Body of pancreas (tissue), 4 donors: ENCODE measurements at regions not wholly inside any gene's neighbourhood (a gene's known extent, or its start where the extent isn't known, plus 50 kb on each side); places are given as distances from the start of the nearest gene placed in this dataset.
"Not testable (repeated sequence)": the region's sequence is repeated elsewhere in the genome, so short reads cannot be mapped to it uniquely, and the experiment has no call there.

Source experiments
- ATAC-seq: fragments of 150-250 bp; one replicate; pipeline ENCODE4 v1.9.1; 2016
- DNase-seq, 4 donors: peaks; one replicate each; pipeline ENCODE4 v3.0.0-alpha.2; 2019
- H3K27ac ChIP-seq, 4 donors: fragments of 200-600 bp; sonication (generic); 1 replicate in 3 of 4; 2 replicates in 1 of 4; pipeline versions ENCODE4 v1.5.1 to v1.6.1; 2016 to 2019; ENCODE audit warnings: mild to moderate bottlenecking in 1 of 4, mixed read lengths in 1 of 4, moderate library complexity in 1 of 4
- H3K27me3 ChIP-seq, 2 donors: fragments of 200-600 bp; sonication (generic); one replicate each; pipeline ENCODE4 v1.6.0; 2016; ENCODE audit warnings: mild to moderate bottlenecking in 1 of 2
- H3K36me3 ChIP-seq, 2 donors: fragments of 200-600 bp; sonication (generic); replicated peaks in 1 of 2; 2 replicates each; pipeline ENCODE4 v1.5.1; 2016; ENCODE audit warnings: low read depth in 2 of 2; ENCODE audit not compliant: insufficient read depth in 1 of 2
- H3K4me1 ChIP-seq: fragments of 200-600 bp; sonication (generic); one replicate; pipeline ENCODE4 v1.6.0; 2016
- H3K4me3 ChIP-seq, 2 donors: fragments of 200-600 bp; sonication (generic); 1 replicate in 1 of 2; 2 replicates in 1 of 2; pipeline ENCODE4 v1.5.1; 2016 to 2019
- H3K9me3 ChIP-seq, 3 donors: fragments of 200-600 bp; sonication (generic); 1 replicate in 2 of 3; 2 replicates in 1 of 3; pipeline ENCODE4 v1.5.1; 2016
- CTCF ChIP-seq, 7 experiments: fragments of 450-650 bp in 4 of 7; fragments of 200-600 bp in 3 of 7; sonication (generic) in 3 of 7; IDR thresholded peaks; one replicate each; pipeline ENCODE4 v1.5.1; 2016 to 2019; ENCODE audit warnings: antibody characterized with exemption in 7 of 7
- POLR2A ChIP-seq, 3 donors: fragments of 450-650 bp; IDR thresholded peaks; one replicate each; pipeline ENCODE4 v1.6.1; 2016; ENCODE audit warnings: antibody characterized with exemption in 3 of 3, mild to moderate bottlenecking in 2 of 3
- WGBS, 2 donors: methylation state at CpG; one replicate each; pipeline ENCODE4 v1.1.5; 2017; 5-methylcytosine and 5-hydroxymethylcytosine counted together
- intact Hi-C: fragments of 100-400 bp; cut with DNase I; formaldehyde crosslinking; loops from one replicate; pipeline ENCODE4 v1.15.1; 2023

DNA sequence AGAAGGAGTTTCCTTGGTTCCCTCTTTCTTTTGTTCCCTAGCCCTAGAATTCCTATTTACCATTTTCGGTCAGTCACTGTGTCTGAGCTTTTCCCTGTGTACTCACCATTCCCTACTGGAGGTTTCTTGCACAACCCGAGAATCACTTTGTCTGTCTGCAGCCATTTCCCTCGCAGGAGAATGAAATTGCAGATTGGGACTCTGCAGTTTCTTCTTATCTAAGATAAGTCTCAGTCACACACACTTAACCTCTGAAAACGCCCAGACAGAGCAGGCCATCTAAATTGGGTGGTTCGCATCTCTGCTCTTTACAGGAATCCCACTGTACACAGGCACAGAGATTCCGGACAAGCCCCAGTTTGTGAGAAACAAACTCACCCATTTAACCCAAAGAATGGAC is 58.6 kb upstream of the CNTNAP2 start:
- WGBS, 2 donors, result 53 to 65% methylated on average over 6 of the region's 6 CpGs
- TF ChIP-seq CTCF (IDR thresholded peaks at IDR 0.05) (no peak), POLR2A (IDR thresholded peaks at IDR 0.05) (no peak)
- intact Hi-C loops, result no loop called here

GRCh38 chr7:146054909-146055308 is 61.7 kb upstream of the CNTNAP2 start:
- 65 to 69% methylated on average over 2 of the region's 2 CpGs for WGBS, 2 donors
- Histone ChIP-seq H3K4me3 (no peak overlapping the region), H3K4me1 (no peaks in the 10 kb centered on the region), H3K27ac (no peak overlapping the region), H3K27me3 (no peaks in the 10 kb centered on the region), H3K36me3 (no peaks in the 10 kb centered on the region), H3K9me3 (no peaks in the 10 kb centered on the region)
- DNase-seq, result no peak
- intact Hi-C loops, result no loop called here
- TF ChIP-seq CTCF (IDR thresholded peaks at IDR 0.05) (peak in 1 of 7 experiments; percentile 2), POLR2A (IDR thresholded peaks at IDR 0.05) (no peak)
- no peak for ATAC-seq

More for the DNA sequence above, 58.6 kb upstream of the CNTNAP2 start:
- DNase-seq (no peak), ATAC-seq (no peak)
- no peaks in the 10 kb centered on the region for H3K36me3 ChIP-seq
- no peak overlapping the region for H3K4me3 ChIP-seq
- no peaks in the 10 kb centered on the region for H3K27me3 ChIP-seq
- H3K27ac ChIP-seq, result no peak overlapping the region
- no peaks in the 10 kb centered on the region for H3K9me3 ChIP-seq
- H3K4me1 ChIP-seq, result no peaks in the 10 kb centered on the region

DNA sequence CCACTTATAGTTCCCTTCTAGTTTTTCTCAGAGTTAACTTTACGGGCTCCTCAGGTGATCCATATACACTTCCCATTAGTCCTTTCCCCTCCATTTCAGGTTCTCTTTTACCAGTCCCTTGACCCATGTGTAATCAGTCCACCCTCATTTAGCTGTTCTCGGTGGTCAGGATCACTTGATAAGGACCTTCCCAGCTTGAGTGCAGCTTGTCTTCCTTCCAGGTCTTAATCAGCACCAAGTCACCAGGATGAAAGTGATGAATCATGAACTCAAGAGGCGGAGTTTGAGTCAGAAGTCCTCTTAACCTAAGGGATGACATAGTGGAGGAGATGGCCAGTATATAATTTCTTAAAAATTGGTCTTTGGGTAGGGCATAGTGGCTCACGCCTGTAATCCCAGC is 63.1 kb upstream of the CNTNAP2 start:
- ATAC-seq (no peak), DNase-seq (no peak)
- H3K4me3 ChIP-seq, result no peak overlapping the region
- no peaks in the 10 kb centered on the region for H3K9me3 ChIP-seq
- 70 to 72% methylated on average over 4 of the region's 4 CpGs for WGBS, 2 donors
- no peak overlapping the region for H3K27ac ChIP-seq
- H3K4me1 ChIP-seq, result no peaks in the 10 kb centered on the region
- no peaks in the 10 kb centered on the region for H3K36me3 ChIP-seq
- intact Hi-C loops, result no loop called here
- H3K27me3 ChIP-seq, result no peaks in the 10 kb centered on the region
- TF ChIP-seq CTCF (IDR thresholded peaks at IDR 0.05) (no peak), POLR2A (IDR thresholded peaks at IDR 0.05) (no peak)

DNA sequence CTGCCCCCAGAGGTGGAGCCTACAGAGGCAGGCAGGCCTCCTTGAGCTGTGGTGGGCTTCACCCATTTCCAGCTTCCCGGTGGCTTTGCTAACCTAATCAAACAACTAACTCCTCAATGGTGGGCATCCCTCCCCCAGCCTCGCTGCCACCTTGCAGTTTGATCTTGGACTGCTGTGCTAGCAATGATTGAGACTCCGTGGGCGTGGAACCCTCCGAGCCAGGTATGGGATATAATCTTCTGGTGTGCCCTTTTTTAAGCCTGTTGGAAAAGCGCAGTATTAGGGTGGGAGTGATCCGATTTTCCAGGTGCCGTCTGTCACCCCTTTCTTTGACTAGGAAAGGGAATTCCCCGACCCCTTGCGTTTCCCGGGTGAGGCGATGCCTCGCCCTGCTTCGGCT is 73.3 kb upstream of the CNTNAP2 start:
- intact Hi-C loops, H3K27ac ChIP-seq, DNase-seq, H3K9me3 ChIP-seq, H3K4me3 ChIP-seq, H3K4me1 ChIP-seq, H3K27me3 ChIP-seq, H3K36me3 ChIP-seq, ATAC-seq: not testable (repeated sequence)
- WGBS, 2 donors, result 84% methylated on average over 14 of the region's 14 CpGs

DNA sequence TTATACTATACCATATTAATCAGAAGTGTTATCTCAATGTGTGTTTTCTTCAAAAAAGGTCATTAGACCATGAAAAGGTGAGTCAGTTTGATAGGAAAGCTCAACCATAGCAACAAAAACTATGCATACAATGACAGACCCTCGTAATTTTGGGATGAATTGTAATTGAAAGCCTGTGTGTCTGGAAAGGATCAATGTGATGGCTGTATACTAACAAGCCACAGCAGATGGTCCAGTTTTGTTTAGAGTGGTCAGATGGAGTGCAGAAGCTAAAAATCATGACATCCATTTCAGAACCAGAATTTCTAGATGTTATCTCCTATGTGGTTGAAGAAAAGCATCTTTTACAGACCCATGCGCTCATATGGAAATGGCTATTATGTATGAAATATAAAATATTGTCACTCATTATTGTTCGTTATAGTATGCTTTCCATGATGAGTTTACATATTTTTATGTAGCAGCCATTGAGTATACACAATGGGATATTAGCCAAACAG is 88.3 kb upstream of the CNTNAP2 start:
- intact Hi-C loops, result no loop called here
- Histone ChIP-seq H3K9me3 (no peaks in the 10 kb centered on the region), H3K27me3 (no peaks in the 10 kb centered on the region), H3K4me1 (no peaks in the 10 kb centered on the region), H3K36me3 (no peaks in the 10 kb centered on the region), H3K4me3 (no peak overlapping the region), H3K27ac (no peak overlapping the region)
- no peak for DNase-seq
- TF ChIP-seq CTCF (IDR thresholded peaks at IDR 0.05) (no peak), POLR2A (IDR thresholded peaks at IDR 0.05) (no peak)
- ATAC-seq, result no peak
- WGBS, 2 donors, result 57 to 58% methylated on average over 3 of the region's 3 CpGs
